DOHH2 (cell line): ENCODE measurements at regions not wholly inside any gene's neighbourhood (a gene's known extent, or its start where the extent isn't known, plus 50 kb on each side); places are given as distances from the start of the nearest gene placed in this dataset.

ENCODE experiments used
- CTCF ChIP-seq: fragments of 200-600 bp; sonication (generic); IDR thresholded peaks from one replicate; pipeline ENCODE4 v1.5.1; 2014; ENCODE audit warnings: antibody characterized with exemption, mild to moderate bottlenecking, low read depth, low read length; ENCODE audit not compliant: poor library complexity, severe bottlenecking
- EZH2phosphoT487 ChIP-seq: fragments of 200-600 bp; sonication (generic); IDR thresholded peaks from 2 replicates; pipeline ENCODE4 v1.6.1; 2017; ENCODE audit warnings: borderline replicate concordance, mild to moderate bottlenecking, antibody characterized with exemption, low read length, moderate library complexity, mixed read lengths

- no peak for TF ChIP-seq CTCF
- no peak for TF ChIP-seq EZH2phosphoT487
Measured at GRCh38 chr6:30399390-30400058, 54.6 kb downstream of the RPP21 start.
